Fibroblast of peridontal ligament (primary cell): ENCODE measurements at regions not wholly inside any gene's neighbourhood (a gene's known extent, or its start where the extent isn't known, plus 50 kb on each side); places are given as distances from the start of the nearest gene placed in this dataset.
"Not testable (repeated sequence)": the region's sequence is repeated elsewhere in the genome, so short reads cannot be mapped to it uniquely, and the experiment has no call there.

ENCODE experiments used
- DNase-seq: peaks from one replicate; pipeline ENCODE4 v3.0.0-alpha.2; 2010; ENCODE audit errors: extremely low read depth

DNA sequence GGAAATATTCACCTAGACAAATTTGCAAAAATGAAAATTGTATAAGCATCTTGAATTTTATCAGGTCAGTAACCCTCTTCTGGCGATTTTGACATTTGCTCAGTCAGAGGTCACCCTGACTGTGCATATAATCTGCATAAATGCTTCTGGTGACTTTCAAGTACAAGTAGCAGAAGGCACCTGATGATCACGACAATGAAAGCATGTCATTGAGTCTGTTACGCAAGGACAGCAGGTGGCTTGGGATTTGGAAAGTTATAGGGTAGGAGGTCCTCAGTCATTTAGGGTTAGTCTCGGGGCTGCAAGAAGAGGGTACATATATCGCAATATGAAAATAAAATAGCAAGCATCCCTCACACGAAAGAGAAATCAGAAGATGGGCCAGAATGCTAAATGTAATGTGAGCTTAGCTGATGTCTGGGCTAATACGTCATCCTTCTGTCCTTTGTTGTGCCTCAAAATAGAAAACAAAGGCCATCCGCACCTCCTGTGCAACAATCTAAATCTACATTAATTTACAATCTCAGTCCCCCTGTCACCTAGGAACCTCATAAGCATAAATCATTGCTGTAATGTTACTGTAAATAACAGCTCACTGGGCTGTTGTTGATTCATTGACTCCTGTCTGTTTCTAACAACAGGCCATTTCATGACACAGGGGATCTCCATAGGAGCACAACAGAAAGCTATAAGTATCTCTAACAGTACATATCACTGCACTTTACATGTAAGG lies 155.2 kb upstream of the RSPO3 start:
- DNase-seq: no peak

DNA sequence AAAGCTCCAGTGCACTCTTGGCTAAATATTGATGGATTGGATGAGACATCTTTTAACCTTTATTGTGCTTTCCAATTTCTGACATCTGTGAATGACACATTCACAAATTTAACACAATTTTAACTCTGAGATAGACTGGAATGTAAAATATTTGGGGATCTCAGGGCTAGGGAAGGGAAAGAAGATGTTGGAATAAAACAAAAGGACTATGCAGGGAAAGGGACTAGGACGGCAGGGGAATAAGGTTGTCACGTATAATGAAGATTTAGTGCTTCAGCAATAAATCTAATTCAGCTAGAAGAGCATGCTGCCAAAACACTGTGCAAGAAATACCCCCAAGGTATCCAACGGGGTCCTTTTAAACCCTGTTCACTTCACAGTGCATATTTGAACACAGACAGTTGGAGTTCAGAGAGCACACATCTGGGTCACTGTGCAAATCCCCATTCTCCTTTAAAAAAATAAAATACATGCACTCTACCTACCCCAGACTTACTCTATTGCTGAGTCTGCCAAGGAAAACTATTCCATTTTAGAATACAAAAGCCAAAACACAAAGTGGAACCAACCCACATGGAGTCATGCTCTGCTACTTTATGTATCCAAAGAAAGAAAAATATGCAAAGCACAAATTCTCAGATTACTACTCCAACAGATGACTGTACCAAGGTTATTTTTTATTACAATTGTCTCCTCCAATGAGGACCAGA lies 151.0 kb upstream of the RSPO3 start:
- peak; percentile 45 for DNase-seq

- DNase-seq: no peak
Measured at GRCh38 chr6:126976253-126976797, 142.1 kb upstream of the RSPO3 start.

GRCh38 chr6:126983779-126984178 lies 134.7 kb upstream of the RSPO3 start:
- DNase-seq: no peak

- DNase-seq: not testable (repeated sequence)
Measured at GRCh38 chr6:126988125-126988524, 130.3 kb upstream of the RSPO3 start.

DNA sequence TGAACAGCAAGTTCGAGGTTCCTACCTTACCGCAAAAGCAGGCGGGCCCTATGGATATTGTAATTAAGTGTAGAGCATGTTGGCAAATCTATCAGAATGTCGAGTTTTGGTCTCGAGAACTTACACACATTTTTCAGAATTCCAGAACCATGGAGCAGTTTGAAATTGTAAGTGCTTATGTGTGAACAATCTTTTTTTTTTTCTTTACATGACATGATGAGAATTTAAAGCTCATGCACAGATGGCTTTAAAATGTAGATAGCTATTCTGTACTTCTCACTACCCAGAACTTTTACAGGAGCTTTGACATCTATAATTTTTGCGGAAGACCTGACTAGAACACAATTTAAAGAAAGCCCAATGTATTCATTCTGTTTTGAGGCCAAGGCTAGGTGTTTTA lies 117.8 kb upstream of the RSPO3 start:
- DNase-seq: no peak

GRCh38 chr6:127013865-127014264 lies 104.6 kb upstream of the RSPO3 start:
- no peak for DNase-seq

DNA sequence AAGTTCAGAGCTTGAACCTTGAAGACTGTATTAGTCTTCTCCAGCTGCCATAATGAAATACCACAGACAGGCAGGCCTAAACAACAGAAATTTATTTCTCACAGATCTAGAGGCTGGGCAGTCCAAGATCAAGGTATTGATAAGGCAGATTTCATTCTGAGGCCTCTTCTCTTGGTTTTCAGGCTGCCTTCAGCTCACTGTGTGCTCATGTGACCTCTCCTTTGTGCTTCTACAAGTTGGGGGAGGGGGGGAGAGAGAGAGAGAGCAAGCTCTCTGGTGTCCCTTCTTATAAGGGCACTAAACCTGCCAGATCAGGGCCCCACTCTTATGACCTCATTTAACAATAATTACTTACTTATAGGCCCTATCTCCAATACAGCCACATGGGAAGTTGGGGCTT lies 102.6 kb upstream of the RSPO3 start:
- no peak for DNase-seq

- no peak for DNase-seq
Measured at GRCh38 chr6:127019828-127020227, 98.6 kb upstream of the RSPO3 start.

- DNase-seq: peak; percentile 91
Measured at GRCh38 chr6:127022302-127022701, 96.2 kb upstream of the RSPO3 start.

DNA sequence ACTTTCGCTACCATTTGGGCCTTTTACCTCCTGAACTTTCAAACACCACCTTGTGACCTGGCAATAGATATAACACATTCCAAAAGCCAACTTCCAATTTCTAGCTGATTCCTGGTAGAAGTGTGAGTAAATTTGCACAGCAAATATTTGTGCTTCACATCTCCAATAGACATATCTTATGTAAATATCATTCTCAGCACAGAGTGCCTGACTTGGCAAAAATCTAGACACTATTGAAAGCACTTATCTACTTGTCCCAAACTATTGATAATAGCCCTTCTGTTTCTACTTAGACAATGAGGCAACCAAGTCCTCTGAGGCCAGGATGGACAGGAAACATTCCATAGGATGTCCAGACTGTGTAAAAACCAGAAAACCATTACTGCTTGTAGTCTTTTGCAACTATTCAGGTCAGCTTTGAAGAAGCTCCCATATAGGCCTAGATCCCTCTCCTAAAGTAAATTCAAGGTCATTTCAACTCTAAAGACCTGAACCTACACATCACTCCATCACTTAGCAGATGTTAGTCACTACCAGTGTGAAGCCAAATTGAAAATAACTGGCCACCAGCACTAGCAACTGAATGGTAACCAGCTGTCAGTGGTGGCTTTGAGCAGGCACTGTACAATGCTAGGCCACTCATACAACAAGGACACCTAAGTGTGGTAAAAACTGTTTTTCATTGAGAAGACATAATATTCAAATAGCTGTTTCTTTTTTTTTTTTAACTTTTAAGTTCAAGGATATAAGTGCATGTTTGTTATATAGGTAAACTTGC lies 95.3 kb upstream of the RSPO3 start:
- peak; percentile 9 for DNase-seq

GRCh38 chr6:127026247-127026646 lies 92.2 kb upstream of the RSPO3 start:
- no peak for DNase-seq

GRCh38 chr6:127030111-127030510 lies 88.4 kb upstream of the RSPO3 start:
- peak; percentile 86 for DNase-seq

- DNase-seq: peak; percentile 59
Measured at GRCh38 chr6:127030836-127031235, 87.6 kb upstream of the RSPO3 start.

DNA sequence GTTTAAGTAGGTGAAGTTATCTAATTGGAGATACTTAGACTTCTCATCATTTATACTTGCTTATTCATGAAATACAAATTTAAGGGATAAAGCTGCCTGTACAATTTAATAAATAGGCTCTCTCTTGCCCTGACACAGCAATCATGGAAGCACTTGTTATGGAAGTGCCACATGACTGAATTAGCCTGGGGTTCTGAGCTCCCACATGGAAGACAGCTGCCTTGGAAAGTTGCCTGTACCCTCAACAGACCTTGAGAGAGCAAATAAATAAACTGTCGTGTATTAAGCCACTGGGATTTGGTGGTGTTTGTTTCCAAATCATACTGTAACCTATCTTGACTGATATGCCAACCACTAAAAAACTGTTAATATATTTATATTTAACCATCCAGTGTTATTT lies 87.0 kb upstream of the RSPO3 start:
- peak; percentile 24 for DNase-seq

DNA sequence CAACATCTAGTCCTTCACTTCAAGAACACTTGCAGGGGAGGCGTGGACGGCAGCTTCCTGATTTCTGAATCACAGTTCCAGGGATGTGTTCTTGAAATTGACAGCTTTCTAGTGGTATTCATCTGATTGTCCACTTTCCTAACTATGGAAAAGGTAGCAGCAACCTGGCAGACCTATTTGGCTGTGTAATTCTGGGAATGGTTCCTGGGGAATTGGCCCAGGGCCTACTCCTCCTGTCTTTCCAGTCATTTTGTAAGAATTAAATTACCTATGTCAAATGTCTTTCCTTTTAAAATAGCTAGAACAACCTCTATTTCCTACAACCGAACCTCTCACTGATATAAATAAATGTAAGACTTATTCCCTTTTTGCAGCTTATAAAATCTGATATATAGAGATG lies 85.5 kb upstream of the RSPO3 start:
- no peak for DNase-seq

GRCh38 chr6:127051571-127052260 lies 66.8 kb upstream of the RSPO3 start:
- DNase-seq: peak; percentile 84

GRCh38 chr6:127053032-127053874 lies 65.2 kb upstream of the RSPO3 start:
- peak; percentile 31 for DNase-seq

DNA sequence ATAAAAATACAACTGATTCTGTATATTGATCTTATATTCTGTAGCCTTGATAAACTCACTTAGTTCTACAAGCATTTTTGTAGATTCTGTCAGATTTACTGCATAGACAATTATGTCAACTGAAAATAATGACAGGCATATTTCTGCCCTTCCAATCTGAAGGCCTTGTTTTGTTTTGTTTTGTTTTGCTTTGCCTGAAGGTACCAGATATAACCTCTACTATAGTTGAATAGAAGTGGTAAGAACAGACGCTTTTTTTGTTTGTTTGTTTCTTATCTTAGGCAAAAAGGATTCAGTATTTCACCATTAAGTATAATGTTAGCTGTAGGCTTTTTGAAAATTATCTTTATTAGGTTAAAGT lies 64.6 kb upstream of the RSPO3 start:
- DNase-seq: no peak

DNA sequence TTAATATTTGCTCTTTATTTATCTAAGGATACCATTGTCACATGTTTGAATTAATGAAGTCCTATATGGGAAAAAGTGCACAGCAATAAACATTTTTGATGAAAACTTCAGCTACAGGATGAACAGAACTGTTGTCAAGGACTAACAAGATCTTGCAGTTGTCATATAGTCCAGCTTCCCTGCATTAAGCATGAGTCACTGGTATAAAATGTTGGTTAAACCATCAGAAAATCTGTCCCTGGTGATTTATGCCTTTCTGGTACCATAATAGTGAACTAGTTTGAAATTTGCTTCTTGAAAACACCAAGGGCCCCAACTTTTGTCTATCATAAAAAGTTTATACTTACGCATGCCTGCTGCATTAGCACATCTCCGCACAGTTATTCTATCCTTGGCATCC lies 60.4 kb upstream of the RSPO3 start:
- peak; percentile 37 for DNase-seq

GRCh38 chr6:127058936-127059335 lies 59.5 kb upstream of the RSPO3 start:
- DNase-seq: no peak
